ENCODE measurements at regions not wholly inside any gene's neighbourhood (a gene's known extent, or its start where the extent isn't known, plus 50 kb on each side); places are given as distances from the start of the nearest gene placed in this dataset.

DNA sequence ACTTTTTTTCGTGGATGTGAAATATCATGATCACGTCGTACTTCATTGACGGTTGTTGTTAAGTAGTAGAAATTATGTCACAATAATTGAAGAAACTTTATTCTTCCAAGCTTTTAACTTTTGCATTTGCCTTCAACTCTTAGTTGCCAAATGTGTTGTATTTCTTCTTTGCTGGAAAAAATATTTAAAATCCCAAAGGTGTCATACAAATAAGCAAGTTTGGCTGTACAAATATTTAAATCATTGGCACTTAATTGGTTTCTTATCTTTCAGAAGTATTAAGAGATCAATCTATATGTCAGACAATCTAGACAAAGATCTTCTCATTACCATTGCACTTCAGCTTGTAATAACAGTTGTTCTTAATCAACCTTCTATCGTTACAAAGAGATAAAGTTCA is 204.0 kb upstream of the HDAC4 start:
- TF ChIP-seq, protein P1, sequence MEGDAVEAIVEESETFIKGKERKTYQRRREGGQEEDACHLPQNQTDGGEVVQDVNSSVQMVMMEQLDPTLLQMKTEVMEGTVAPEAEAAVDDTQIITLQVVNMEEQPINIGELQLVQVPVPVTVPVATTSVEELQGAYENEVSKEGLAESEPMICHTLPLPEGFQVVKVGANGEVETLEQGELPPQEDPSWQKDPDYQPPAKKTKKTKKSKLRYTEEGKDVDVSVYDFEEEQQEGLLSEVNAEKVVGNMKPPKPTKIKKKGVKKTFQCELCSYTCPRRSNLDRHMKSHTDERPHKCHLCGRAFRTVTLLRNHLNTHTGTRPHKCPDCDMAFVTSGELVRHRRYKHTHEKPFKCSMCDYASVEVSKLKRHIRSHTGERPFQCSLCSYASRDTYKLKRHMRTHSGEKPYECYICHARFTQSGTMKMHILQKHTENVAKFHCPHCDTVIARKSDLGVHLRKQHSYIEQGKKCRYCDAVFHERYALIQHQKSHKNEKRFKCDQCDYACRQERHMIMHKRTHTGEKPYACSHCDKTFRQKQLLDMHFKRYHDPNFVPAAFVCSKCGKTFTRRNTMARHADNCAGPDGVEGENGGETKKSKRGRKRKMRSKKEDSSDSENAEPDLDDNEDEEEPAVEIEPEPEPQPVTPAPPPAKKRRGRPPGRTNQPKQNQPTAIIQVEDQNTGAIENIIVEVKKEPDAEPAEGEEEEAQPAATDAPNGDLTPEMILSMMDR (IDR thresholded peaks at IDR 0.05): no peak
- TF ChIP-seq POLR2AphosphoS5 (IDR thresholded peaks at IDR 0.05) (no peak), POLR2A (IDR thresholded peaks at IDR 0.05) (no peak)
